DMS153 treated with DMSO at 0.1 percent for 48 hours (cell line): ENCODE measurements at regions not wholly inside any gene's neighbourhood (a gene's known extent, or its start where the extent isn't known, plus 50 kb on each side); places are given as distances from the start of the nearest gene placed in this dataset.
"Not testable (repeated sequence)": the region's sequence is repeated elsewhere in the genome, so short reads cannot be mapped to it uniquely, and the experiment has no call there.

Experiments
- DNase-seq: peaks from one replicate; lab custom pipeline; 2025; ENCODE audit not compliant: unreplicated experiment; lab: John Stamatoyannopoulos, UW

DNA sequence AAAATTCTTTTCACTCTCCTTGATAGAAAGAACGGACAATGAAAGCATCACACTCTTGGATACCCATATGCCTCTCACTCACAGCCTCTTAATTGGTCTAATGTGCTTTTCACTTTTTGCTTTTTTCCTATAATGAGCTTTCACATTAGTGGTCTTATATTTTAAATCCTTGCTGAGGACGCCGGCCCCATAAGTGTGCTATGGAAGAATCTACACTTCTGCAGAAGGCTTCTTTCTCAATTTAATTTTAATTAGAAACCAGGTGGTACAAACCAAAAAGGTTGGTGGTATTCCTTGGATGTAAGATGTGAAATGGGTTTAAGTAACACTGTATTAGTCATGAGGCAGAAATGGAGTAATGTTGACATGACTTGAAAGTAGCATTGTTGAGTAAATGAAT lies 190.6 kb upstream of the NFIA start:
- DNase-seq = no peak

- no peak for DNase-seq
These were observed 191.1 kb upstream of the NFIA start for GRCh38 chr1:60891281-60891680.

DNA sequence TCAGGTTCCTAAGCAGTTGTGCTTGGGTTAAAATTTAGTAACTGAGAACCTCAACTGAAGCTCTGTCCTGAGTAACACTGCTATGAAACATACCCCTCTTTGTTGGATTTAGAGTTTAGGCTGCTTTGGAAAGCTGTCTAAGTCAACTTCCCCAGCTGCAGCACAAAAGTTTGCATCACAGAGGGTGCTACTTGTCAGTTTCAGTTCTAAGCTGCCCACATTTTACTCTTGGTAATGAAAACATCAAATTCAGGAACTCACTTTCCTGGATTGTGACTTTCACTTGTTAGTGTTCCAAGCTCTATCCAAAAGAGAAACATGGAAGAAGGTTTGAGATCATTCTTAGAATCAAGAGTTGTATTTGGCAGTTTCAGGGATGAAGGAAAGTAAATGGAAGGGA lies 191.7 kb upstream of the NFIA start:
- no peak for DNase-seq

DNA sequence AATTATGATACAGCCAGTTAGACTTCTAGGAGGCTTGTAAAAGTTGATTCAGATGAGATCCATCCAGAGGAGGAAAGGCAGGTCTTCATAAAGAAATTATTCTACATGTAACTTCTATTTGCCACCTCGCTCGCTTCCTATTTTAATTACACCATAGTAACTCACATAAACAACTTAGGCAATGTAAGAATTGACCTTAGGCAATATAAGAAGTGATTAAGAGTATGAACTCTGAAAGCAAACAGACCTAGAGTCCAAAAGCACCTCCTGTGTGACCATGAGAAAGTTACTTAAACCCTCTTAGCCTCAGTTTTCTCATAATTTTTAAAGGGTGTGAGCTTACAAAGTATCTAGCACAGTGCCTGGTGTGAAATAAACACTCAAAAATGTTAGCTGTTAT lies 192.7 kb upstream of the NFIA start:
- DNase-seq = no peak

DNA sequence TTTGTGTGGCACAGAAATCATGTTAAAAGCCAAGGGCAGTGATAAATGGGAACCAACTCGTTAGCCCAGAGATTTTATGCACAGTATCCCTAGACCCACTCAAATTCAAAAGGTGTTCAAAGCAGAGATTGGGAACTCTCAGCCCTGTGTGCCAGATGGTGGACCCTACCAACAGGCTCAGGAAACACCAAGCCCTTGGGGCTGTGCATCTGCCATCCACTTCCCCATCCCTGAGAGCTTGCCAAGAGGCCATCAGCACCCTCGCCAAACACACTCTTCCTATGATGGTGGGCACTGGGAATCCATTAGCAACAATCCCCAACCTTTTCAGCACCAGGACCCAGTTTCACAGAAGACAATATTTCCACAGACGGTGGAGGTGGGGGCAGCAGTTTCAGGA lies 194.2 kb upstream of the NFIA start:
- DNase-seq = no peak

GRCh38 chr1:60886793-60887331 lies 195.5 kb upstream of the NFIA start:
- no peak for DNase-seq

- DNase-seq = no peak
These were observed 196.3 kb upstream of the NFIA start for GRCh38 chr1:60886090-60886489.

- no peak for DNase-seq
These were observed 202.2 kb upstream of the NFIA start for GRCh38 chr1:60880202-60880601.

- DNase-seq = no peak
These were observed 204.0 kb upstream of the NFIA start for GRCh38 chr1:60878323-60878722.

- no peak for DNase-seq
These were observed 205.0 kb upstream of the NFIA start for GRCh38 chr1:60877376-60877775.

GRCh38 chr1:60876952-60877351 lies 205.4 kb upstream of the NFIA start:
- no peak for DNase-seq

DNA sequence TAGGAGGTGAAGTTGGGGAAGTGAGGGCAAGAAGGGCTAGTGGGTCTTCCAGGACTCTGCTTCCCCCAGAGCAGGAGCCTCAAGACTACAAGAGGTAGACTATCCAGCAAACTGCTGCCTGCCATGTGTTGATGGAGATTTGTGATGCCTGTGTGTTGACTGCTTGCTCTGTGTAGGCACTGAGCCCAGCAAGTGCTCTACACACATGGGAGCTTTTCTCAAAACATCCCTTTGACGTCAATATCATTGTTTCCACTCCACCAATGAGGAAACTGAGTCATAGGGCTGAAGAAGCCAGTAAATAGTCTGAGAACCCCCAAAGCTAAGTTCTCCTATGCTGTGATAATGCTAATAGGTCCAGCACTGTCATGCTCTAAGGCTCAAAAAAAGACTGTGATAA lies 207.2 kb upstream of the NFIA start:
- no peak for DNase-seq

DNA sequence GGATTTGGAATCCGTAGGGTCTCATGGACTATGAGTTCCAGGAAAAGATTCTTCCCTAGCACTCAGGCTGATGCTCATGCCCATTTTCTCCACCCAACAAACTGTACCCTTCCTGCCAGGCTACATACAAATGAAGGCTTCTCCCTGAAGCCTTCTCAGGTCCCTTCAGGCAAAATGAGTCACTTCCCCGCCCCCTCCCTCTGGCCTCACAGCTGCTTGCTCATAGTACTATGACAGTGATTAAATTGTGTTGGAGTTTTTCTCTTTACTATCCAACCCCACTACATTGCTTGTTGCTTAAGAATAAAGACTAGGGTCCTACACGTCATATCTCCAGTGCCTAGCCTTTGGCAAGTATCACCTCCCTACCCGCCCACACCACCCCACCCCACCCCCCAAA lies 207.6 kb upstream of the NFIA start:
- DNase-seq = no peak

- not testable (repeated sequence) for DNase-seq
These were observed 209.0 kb upstream of the NFIA start for GRCh38 chr1:60873396-60873795.

- no peak for DNase-seq
These were observed 209.8 kb upstream of the NFIA start for GRCh38 chr1:60872426-60873054.

DNA sequence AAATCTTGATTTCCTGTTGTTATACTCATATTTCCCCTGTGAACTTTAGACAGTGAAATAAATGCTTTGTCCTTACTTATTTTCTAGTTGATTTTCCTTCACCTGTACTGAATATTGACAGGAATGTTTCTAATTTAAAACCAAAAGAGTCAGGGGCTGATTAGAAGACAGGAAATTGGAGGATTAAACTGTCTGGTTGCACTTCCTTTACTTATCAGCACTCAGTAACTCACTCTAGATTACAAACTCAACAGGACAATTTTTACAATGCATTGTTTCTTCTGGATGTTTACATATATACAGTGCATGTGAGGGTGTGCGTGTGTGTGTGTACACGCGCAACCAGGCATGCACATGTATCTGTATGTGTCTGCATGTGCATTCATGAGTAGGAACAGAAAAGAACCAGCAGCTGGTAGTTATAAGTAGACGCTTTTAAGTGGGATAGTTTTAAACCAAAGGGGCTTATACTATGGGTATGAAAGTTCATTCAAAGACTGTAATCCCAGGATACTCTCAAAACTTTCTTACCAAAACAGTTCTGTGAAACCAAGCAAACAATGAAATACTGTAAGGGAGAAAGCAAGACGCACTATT lies 212.0 kb upstream of the NFIA start:
- no peak for DNase-seq

DNA sequence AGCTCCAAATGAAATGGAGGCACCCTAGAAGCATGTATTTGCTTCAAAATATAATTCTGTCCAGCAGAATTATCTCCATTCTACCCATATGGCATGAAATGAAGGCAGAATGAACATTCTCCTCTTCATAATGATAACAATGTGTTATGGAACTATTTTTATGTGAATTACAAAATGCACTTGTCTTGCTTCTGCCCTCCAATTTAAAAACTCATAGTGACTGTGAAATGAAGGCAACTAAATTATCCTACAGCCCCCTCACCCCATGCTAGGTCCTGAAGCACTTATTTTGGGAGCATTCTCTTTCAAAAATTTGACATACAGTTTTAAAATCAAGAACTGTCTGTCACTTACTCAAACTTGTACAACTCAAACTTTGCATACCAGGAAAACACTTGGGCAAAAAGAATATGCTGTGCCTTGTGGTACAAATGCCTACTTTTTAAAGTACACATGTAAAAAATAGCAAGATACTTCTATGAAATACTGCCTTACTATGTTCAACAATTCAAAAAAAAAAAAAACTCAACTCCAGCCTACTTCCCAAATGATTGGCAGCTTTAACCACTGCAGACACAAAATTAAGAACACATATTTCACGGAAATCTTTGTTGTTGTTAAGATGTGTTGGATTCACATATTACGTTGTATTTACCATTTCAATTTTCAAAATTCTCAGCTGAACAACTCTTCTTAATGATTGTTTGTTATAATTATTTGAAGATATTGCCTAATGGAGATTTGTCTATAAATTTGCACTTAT lies 213.3 kb upstream of the NFIA start:
- DNase-seq = no peak

- no peak for DNase-seq
These were observed 214.6 kb upstream of the NFIA start for GRCh38 chr1:60867782-60868181.

- DNase-seq = no peak
These were observed 215.3 kb upstream of the NFIA start for GRCh38 chr1:60866917-60867531.

DNA sequence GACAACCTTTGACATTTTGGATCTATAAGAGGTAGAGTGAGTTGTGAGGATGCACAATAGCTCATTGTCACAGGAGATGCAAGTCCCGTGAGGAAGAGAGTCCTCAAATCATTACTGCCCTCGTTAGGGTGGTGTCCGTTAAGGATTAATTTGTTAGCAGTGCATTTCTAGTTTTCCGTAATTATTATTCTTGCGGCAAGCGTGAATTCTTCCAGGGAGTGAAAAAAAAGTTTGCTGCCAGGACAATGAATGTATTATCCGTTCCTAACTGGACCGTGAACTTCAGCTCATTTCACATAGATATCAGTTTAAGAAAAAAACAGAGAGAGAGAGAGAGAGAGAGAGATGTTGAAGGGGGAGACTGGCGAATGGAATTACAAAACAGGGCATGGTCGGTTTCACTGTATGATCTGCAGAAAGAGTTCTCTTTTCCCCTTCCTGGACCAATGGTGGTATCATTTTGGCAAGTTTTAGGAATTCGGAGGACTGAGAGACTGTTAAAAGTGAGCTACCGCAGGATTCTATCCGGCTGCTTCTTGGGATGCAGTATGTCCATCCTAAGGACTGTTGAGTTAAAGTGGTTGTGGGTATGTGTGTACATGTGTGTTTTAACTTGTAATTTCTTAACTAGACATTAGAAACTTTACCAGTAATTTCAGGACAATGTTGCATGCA lies 216.0 kb upstream of the NFIA start:
- DNase-seq = no peak

GRCh38 chr1:60865166-60865565 lies 217.2 kb upstream of the NFIA start:
- no peak for DNase-seq
